Trophoblast cell (in vitro differentiated cells and primary cell): ENCODE measurements at regions not wholly inside any gene's neighbourhood (a gene's known extent, or its start where the extent isn't known, plus 50 kb on each side); places are given as distances from the start of the nearest gene placed in this dataset.

Experiments used
- DNase-seq, 2 donors: peaks; one replicate each; pipeline ENCODE4 v3.0.0-alpha.2; 2016
- H2AFZ ChIP-seq: 2 replicates; pipeline ENCODE4 v1.6.1; 2013; ENCODE audit warnings: low read length, moderate library complexity, mild to moderate bottlenecking; ENCODE audit not compliant: insufficient read depth, poor library complexity
- H2AK5ac ChIP-seq: 2 replicates; pipeline ENCODE4 v1.6.1; 2013; ENCODE audit warnings: mild to moderate bottlenecking, low read length
- H2BK120ac ChIP-seq: 2 replicates; pipeline ENCODE4 v1.6.1; 2013; ENCODE audit warnings: low read length, mild to moderate bottlenecking, moderate library complexity; ENCODE audit not compliant: insufficient read depth, poor library complexity
- H2BK12ac ChIP-seq: 2 replicates; pipeline ENCODE4 v1.6.1; 2013; ENCODE audit warnings: mild to moderate bottlenecking, low read length, moderate library complexity
- H2BK5ac ChIP-seq: 2 replicates; pipeline ENCODE4 v1.6.1; 2013; ENCODE audit warnings: low read length, low read depth, moderate library complexity, mild to moderate bottlenecking; ENCODE audit not compliant: poor library complexity
- H3K14ac ChIP-seq: 2 replicates; pipeline ENCODE4 v1.6.1; 2013; ENCODE audit warnings: mild to moderate bottlenecking, low read length
- H3K18ac ChIP-seq: 2 replicates; pipeline ENCODE4 v1.6.1; 2013; ENCODE audit warnings: mild to moderate bottlenecking, low read length
- H3K23ac ChIP-seq: 2 replicates; pipeline ENCODE4 v1.6.1; 2013; ENCODE audit warnings: low read length
- H3K27ac ChIP-seq: 2 replicates; pipeline ENCODE4 v1.5.1; 2013; ENCODE audit warnings: low read depth, mild to moderate bottlenecking, inconsistent platforms, low read length, moderate library complexity
- H3K27me3 ChIP-seq: 2 replicates; pipeline ENCODE4 v1.6.1; 2013; ENCODE audit warnings: inconsistent platforms, mild to moderate bottlenecking, low read length, moderate library complexity; ENCODE audit not compliant: insufficient read depth
- H3K36me3 ChIP-seq, 2 experiments: 1 replicate in 1 of 2; 2 replicates in 1 of 2; pipeline ENCODE4 v1.6.1; 2013; ENCODE audit warnings: low read length in 2 of 2, mild to moderate bottlenecking in 2 of 2, moderate library complexity in 1 of 2; ENCODE audit not compliant: insufficient read depth in 2 of 2, control insufficient read depth in 1 of 2
- H3K4ac ChIP-seq: 2 replicates; pipeline ENCODE4 v1.6.1; 2013; ENCODE audit warnings: low read depth, mild to moderate bottlenecking, low read length, moderate library complexity
- H3K4me1 ChIP-seq, 2 experiments: 1 replicate in 1 of 2; 2 replicates in 1 of 2; pipeline ENCODE4 v1.6.1; 2013; ENCODE audit warnings: low read length in 2 of 2, mild to moderate bottlenecking in 2 of 2, moderate library complexity in 1 of 2; ENCODE audit not compliant: insufficient read depth in 2 of 2, control insufficient read depth in 1 of 2
- H3K4me2 ChIP-seq: 2 replicates; pipeline ENCODE4 v1.6.1; 2013; ENCODE audit warnings: inconsistent platforms, mild to moderate bottlenecking, low read length, moderate library complexity
- H3K4me3 ChIP-seq: 2 replicates; pipeline ENCODE4 v1.5.1; 2013; ENCODE audit warnings: mild to moderate bottlenecking, low read depth, low read length, inconsistent platforms
- H3K79me1 ChIP-seq: one replicate; pipeline ENCODE4 v1.6.1; 2013; ENCODE audit warnings: low read length
- H3K79me2 ChIP-seq: 2 replicates; pipeline ENCODE4 v1.6.1; 2013; ENCODE audit warnings: low read length, mild to moderate bottlenecking; ENCODE audit not compliant: control insufficient read depth, insufficient read depth, poor library complexity
- H3K9ac ChIP-seq: 2 replicates; pipeline ENCODE4 v1.6.1; 2013; ENCODE audit warnings: mild to moderate bottlenecking, low read length
- H3K9me3 ChIP-seq: 2 replicates; pipeline ENCODE4 v1.6.1; 2013; ENCODE audit warnings: low read depth, mild to moderate bottlenecking, control low read depth, inconsistent platforms, low read length; ENCODE audit not compliant: insufficient read depth
- H4K12ac ChIP-seq: 2 replicates; pipeline ENCODE4 v1.6.1; 2013; ENCODE audit warnings: low read depth, mild to moderate bottlenecking, low read length, moderate library complexity
- H4K8ac ChIP-seq: 2 replicates; pipeline ENCODE4 v1.6.1; 2013; ENCODE audit warnings: low read depth, mild to moderate bottlenecking, low read length, moderate library complexity
- H4K91ac ChIP-seq: one replicate; pipeline ENCODE4 v1.6.1; 2013; ENCODE audit warnings: low read depth, mild to moderate bottlenecking, low read length, moderate library complexity
- WGBS: extraction: QIAGEN DNeasy Blood & Tissue Kit; methylation state at CpG from one replicate; pipeline ENCODE4 v1.1.7; 2013; ENCODE audit warnings: missing lambda C conversion rate; ENCODE audit not compliant: insufficient read length, insufficient coverage; ENCODE audit errors: extremely low coverage; 5-methylcytosine and 5-hydroxymethylcytosine counted together

DNA sequence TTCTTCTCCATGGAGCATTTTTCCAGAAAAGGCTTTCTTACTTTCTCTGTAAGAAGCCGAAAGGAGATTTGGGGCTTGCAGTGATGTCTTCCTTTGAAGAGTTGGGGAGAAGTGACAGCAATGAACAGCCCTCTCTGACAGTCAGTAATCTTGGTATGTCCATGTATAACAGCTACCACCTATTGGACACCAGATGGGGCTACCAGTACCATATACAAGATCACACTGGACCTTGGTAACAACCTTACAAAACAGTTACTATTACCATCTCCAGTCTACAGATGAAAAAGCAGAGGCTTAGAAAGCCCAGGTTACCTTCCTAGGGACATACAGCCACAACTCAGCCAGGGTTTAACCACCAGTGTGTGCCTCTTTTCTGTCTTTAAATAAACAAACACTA, 272.7 kb upstream of the TRPC7 start:
- Histone ChIP-seq H4K12ac (no peak overlapping the region), H3K9me3 (no peaks in the 10 kb centered on the region), H3K23ac (no peak overlapping the region), H3K18ac (no peak overlapping the region), H4K91ac (no peak overlapping the region), H3K4me1 (no peaks in the 10 kb centered on the region), H3K79me2 (no peaks in the 10 kb centered on the region), H3K4ac (no peak overlapping the region), H3K4me3 (no peak overlapping the region), H3K79me1 (no peaks in the 10 kb centered on the region), H3K27ac (no peak overlapping the region), H3K27me3 (no peaks in the 10 kb centered on the region), H3K9ac (no peak overlapping the region), H3K36me3 (no peaks in the 10 kb centered on the region), H2AK5ac (no peak overlapping the region), H3K14ac (no peak overlapping the region), H3K4me2 (no peak overlapping the region), H4K8ac (no peak overlapping the region), H2BK5ac (no peak overlapping the region), H2AFZ (no peak overlapping the region), H2BK120ac (no peak overlapping the region), H2BK12ac (no peak overlapping the region)
- DNase-seq = peak in 1 of 2 donors; percentile 29
- no CpG with 5 or more reads among the region's 1 CpG for WGBS

DNA sequence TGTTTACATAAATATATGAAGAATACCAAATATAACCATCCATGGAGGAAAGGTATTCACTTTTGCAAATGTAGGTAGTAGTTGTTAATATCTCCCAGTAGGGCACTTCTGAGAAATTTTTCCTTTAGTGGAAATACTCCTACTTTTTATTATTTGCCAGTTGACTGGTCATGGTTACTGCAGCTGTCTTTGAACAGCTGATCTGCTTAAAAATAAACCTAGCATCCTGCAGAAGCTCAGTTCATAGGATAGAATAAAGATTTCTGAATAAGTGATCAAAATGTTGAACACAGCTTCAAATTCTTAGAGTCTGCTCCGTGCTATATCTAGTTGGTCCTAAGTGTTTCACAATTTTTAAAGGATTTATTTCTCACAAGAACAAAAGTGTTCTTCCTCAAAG, 270.7 kb upstream of the TRPC7 start:
- no peak overlapping the region for H4K8ac ChIP-seq
- DNase-seq = no peak
- H3K9ac ChIP-seq = no peak overlapping the region
- no peak overlapping the region for H2AK5ac ChIP-seq
- H3K4me2 ChIP-seq = no peak overlapping the region
- no peaks in the 10 kb centered on the region for H3K79me1 ChIP-seq
- H2AFZ ChIP-seq = no peak overlapping the region
- no CpG with 5 or more reads among the region's 1 CpG for WGBS
- H2BK120ac ChIP-seq = no peak overlapping the region
- H4K91ac ChIP-seq = no peak overlapping the region
- no peak overlapping the region for H4K12ac ChIP-seq
- no peak overlapping the region for H2BK5ac ChIP-seq
- H3K4ac ChIP-seq = no peak overlapping the region
- no peaks in the 10 kb centered on the region for H3K27me3 ChIP-seq
- H3K27ac ChIP-seq = no peak overlapping the region
- H3K4me1 ChIP-seq = no peaks in the 10 kb centered on the region
- H3K4me3 ChIP-seq = no peak overlapping the region
- no peaks in the 10 kb centered on the region for H3K79me2 ChIP-seq
- no peak overlapping the region for H3K18ac ChIP-seq
- H3K23ac ChIP-seq = no peak overlapping the region
- no peak overlapping the region for H3K14ac ChIP-seq
- H2BK12ac ChIP-seq = no peak overlapping the region
- no peaks in the 10 kb centered on the region for H3K9me3 ChIP-seq
- no peaks in the 10 kb centered on the region for H3K36me3 ChIP-seq

DNA sequence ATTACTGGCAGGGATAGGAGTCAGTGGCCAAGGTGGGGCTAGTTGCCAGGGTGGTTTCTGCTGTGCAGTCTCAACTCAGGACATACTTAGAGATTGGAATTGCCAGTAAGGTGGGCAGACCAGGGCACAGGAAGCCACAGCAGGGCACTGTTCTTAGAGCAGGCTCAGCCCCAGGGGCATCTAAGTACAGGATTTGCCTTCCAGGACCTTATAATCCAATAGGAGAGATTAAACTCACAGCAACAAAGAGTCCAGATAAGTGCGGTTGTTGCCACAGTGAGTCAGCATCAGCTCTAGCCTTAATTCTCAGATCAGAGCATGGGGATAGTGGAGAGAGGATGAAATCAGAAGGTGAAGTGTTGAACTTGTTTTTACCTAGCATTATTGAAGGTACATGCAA, 265.8 kb upstream of the TRPC7 start:
- Histone ChIP-seq H3K9ac (no peak overlapping the region), H3K9me3 (no peaks in the 10 kb centered on the region), H3K18ac (no peak overlapping the region), H3K79me1 (no peaks in the 10 kb centered on the region), H3K14ac (no peak overlapping the region), H2AFZ (no peak overlapping the region), H3K4me2 (no peak overlapping the region), H4K91ac (no peak overlapping the region), H3K79me2 (no peaks in the 10 kb centered on the region), H3K36me3 (no peaks in the 10 kb centered on the region), H2BK120ac (no peak overlapping the region), H3K4me3 (no peak overlapping the region), H3K27me3 (no peaks in the 10 kb centered on the region), H3K27ac (no peak overlapping the region), H4K12ac (no peak overlapping the region), H3K23ac (no peak overlapping the region), H3K4ac (no peak overlapping the region), H2BK12ac (no peak overlapping the region), H2BK5ac (no peak overlapping the region), H3K4me1 (no peaks in the 10 kb centered on the region), H4K8ac (no peak overlapping the region), H2AK5ac (no peak overlapping the region)
- DNase-seq = no peak
- WGBS = no CpG with 5 or more reads among the region's 1 CpG

DNA sequence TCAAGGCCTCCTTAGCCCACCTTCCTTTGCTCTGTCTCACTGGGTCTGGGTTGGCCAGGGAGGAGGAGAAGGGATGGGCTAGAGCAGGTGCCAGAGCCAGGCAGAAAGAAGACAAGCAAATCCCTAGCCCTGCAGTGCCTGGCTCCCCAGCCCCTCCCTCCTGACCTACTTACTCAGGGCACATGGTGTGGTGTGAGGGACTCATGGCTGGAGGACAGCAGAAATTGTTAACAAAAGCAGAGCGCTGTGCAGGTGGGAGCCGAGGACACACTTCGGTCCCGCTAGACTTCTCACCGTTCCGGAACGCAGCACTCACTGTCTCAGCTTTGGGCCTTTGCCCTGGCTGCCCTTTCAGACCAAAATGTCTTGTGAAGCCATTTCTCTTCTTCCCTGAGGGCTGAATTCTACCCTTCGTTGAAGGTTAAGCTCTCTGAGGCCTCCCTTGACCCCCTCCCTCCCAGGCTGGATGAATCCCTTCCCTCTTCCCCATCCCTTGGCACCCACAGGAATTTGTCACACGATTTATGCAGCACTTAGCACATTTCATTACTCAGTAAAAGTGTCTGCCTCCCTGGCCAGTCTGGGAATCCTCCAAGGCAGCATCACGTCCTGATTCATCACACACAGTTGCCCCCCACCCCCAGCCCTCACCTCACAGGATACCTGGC, 263.9 kb upstream of the TRPC7 start:
- H3K4me2 ChIP-seq = no peak overlapping the region
- H3K4me1 ChIP-seq = no peaks in the 10 kb centered on the region
- no peak overlapping the region for H2AK5ac ChIP-seq
- no peak overlapping the region for H2BK120ac ChIP-seq
- no peak overlapping the region for H4K91ac ChIP-seq
- no peak overlapping the region for H3K27ac ChIP-seq
- H3K4ac ChIP-seq = no peak overlapping the region
- WGBS = no CpG with 5 or more reads among the region's 10 CpGs
- H2BK5ac ChIP-seq = no peak overlapping the region
- H3K79me2 ChIP-seq = no peaks in the 10 kb centered on the region
- no peaks in the 10 kb centered on the region for H3K27me3 ChIP-seq
- no peak for DNase-seq
- H4K8ac ChIP-seq = no peak overlapping the region
- H3K18ac ChIP-seq = no peak overlapping the region
- H3K14ac ChIP-seq = no peak overlapping the region
- no peak overlapping the region for H3K4me3 ChIP-seq
- peak overlapping the region; percentile 5 for H2BK12ac ChIP-seq
- H2AFZ ChIP-seq = no peak overlapping the region
- H4K12ac ChIP-seq = no peak overlapping the region
- H3K9me3 ChIP-seq = no peaks in the 10 kb centered on the region
- H3K9ac ChIP-seq = no peak overlapping the region
- no peaks in the 10 kb centered on the region for H3K79me1 ChIP-seq
- no peak overlapping the region for H3K23ac ChIP-seq
- H3K36me3 ChIP-seq = no peaks in the 10 kb centered on the region
